ENCODE measurements at regions not wholly inside any gene's neighbourhood (a gene's known extent, or its start where the extent isn't known, plus 50 kb on each side); places are given as distances from the start of the nearest gene placed in this dataset.

DNA sequence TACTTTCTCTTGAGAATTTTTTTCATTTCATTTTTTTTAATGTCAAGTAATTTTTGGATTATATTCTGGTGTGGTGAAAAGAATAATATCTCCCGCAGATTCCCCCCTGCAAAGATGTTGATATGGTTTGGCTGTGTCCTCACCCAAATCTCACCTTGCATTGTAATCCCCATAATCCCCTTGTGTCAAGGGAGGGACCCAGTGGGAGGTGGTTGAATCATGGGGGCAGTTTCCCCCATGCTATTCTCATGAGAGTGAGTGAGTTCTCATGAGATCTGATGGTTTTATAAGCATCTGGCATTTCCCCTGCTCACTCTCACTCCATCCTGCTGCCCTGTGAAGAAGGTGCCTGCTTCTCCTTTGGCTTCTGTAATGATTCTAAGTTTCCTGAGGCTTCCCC lies 58.7 kb upstream of the PMEPA1 start:
- no peak for DNase-seq (ENCODE audit: low read depth)
- TF ChIP-seq POLR2A (IDR thresholded peaks at IDR 0.05; ENCODE audit: extremely low read depth, insufficient read length): no peak
- TF ChIP-seq MAX (IDR thresholded peaks at IDR 0.05; ENCODE audit: low read depth, low read length): no peak
- TF ChIP-seq CTCF (IDR thresholded peaks at IDR 0.05; ENCODE audit: low read depth, low read length): no peak
- no peak for TF ChIP-seq MYC (IDR thresholded peaks at IDR 0.05; ENCODE audit: low read depth, low read length)
- H3K4me3 ChIP-seq (ENCODE audit: low read depth, low read length): no peak overlapping the region

DNA sequence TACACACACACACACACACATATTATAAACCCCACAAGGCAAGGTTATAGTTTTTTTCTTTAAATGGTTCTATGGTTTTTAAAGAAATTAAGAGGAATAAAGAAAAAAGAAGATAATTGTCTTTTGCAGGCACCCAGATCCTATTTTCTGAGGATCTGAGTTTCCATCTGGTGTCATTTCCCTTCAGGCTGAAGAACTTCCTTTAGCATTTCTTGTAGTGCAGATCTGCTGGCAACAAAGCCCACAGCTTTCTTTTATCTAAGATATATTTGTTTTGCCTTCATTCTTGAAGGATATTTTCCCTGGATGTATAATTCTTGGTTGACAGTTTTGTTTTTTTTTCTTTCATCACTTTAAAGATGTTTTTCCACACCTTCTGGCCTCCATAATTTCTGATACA lies 57.6 kb upstream of the PMEPA1 start:
- no peak overlapping the region for H3K4me3 ChIP-seq (ENCODE audit: low read depth, low read length)
- no peak for DNase-seq (ENCODE audit: low read depth)
- no peak for TF ChIP-seq MYC (IDR thresholded peaks at IDR 0.05; ENCODE audit: low read depth, low read length)
- no peak for TF ChIP-seq MAX (IDR thresholded peaks at IDR 0.05; ENCODE audit: low read depth, low read length)
- no peak for TF ChIP-seq POLR2A (IDR thresholded peaks at IDR 0.05; ENCODE audit: extremely low read depth, insufficient read length)
- no peak for TF ChIP-seq CTCF (IDR thresholded peaks at IDR 0.05; ENCODE audit: low read depth, low read length)

DNA sequence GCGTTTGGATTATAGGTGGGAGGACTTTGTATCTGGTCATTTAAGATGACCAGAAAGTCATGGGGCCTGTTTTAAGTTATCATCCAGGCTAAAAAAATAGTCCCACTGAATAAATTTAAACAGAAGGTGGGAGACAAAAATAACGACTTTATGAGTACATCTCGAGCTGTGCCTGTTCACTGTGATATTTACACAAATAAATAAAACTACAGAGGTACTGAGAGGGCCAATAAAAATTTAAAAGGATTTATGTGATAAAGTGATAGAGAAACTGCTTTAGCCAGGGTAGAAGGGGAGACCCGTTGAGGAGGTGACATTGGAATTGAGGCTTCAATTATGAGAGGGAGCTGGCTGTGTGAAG lies 53.4 kb upstream of the PMEPA1 start:
- DNase-seq (ENCODE audit: low read depth): no peak
- TF ChIP-seq CTCF (IDR thresholded peaks at IDR 0.05; ENCODE audit: low read depth, low read length) (no peak), POLR2A (IDR thresholded peaks at IDR 0.05; ENCODE audit: extremely low read depth, insufficient read length) (no peak), MYC (IDR thresholded peaks at IDR 0.05; ENCODE audit: low read depth, low read length) (no peak), MAX (IDR thresholded peaks at IDR 0.05; ENCODE audit: low read depth, low read length) (no peak)
- H3K4me3 ChIP-seq (ENCODE audit: low read depth, low read length): no peak overlapping the region

DNA sequence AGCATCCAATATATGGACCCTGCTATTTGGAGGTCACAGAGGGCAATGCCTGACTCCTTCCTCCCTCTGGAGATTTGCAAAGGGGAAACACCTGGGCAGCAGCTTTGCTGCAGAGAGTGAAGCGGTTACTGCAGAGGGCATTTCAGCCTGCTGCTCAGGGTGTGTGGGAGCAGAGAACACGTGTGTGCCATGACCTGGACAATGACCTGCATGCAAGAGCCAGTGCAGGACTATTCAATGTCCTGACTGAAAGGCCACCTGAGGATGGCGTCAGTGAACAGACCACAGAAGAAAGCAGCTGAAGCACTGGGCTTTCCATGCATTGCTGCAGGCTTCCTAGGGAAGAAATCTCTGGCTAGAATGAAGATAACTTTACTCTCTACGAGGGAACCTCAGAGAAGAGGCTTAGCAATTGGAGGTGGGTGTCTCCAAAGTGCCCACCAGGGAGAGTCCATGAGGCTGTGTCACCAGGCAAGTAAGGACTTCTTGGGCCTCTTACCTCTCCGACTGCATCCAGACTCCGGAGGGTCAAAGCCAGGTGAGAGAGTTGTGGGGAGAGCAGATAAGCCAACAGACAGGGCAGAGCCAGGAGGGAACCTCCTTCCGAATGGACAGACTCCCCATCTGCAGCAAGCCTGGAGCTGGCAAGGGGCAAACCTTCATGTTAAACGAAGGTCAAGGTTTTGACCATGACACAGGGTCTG lies 52.9 kb upstream of the PMEPA1 start:
- H3K4me3 ChIP-seq (ENCODE audit: low read depth, low read length): no peak overlapping the region
- no peak for DNase-seq (ENCODE audit: low read depth)
- no peak for TF ChIP-seq MYC (IDR thresholded peaks at IDR 0.05; ENCODE audit: low read depth, low read length)
- TF ChIP-seq MAX (IDR thresholded peaks at IDR 0.05; ENCODE audit: low read depth, low read length): no peak
- TF ChIP-seq CTCF (IDR thresholded peaks at IDR 0.05; ENCODE audit: low read depth, low read length): no peak
- no peak for TF ChIP-seq POLR2A (IDR thresholded peaks at IDR 0.05; ENCODE audit: extremely low read depth, insufficient read length)

DNA sequence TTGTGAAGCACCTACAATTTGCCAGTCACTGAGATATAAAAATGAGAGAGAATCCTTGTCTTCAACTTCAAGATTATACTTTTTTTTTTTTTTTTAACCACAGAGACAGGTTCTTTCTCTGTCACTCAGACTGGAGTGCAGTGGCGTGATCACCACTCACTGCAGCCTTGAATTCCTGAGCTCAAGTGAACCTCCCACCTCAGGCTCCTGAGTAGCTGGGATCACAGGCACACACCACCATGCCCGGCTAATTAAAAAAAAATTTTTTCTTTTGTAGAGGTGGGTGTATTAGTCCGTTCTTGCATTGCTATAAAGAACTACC lies 51.6 kb upstream of the PMEPA1 start:
- H3K4me3 ChIP-seq (ENCODE audit: low read depth, low read length): no peak overlapping the region
- TF ChIP-seq CTCF (IDR thresholded peaks at IDR 0.05; ENCODE audit: low read depth, low read length): no peak
- TF ChIP-seq MAX (IDR thresholded peaks at IDR 0.05; ENCODE audit: low read depth, low read length): no peak
- TF ChIP-seq POLR2A (IDR thresholded peaks at IDR 0.05; ENCODE audit: extremely low read depth, insufficient read length): no peak
- no peak for TF ChIP-seq MYC (IDR thresholded peaks at IDR 0.05; ENCODE audit: low read depth, low read length)
- DNase-seq (ENCODE audit: low read depth): no peak

Data from NB4 (cell line).